ENCODE measurements at regions not wholly inside any gene's neighbourhood (a gene's known extent, or its start where the extent isn't known, plus 50 kb on each side); places are given as distances from the start of the nearest gene placed in this dataset.

DNA sequence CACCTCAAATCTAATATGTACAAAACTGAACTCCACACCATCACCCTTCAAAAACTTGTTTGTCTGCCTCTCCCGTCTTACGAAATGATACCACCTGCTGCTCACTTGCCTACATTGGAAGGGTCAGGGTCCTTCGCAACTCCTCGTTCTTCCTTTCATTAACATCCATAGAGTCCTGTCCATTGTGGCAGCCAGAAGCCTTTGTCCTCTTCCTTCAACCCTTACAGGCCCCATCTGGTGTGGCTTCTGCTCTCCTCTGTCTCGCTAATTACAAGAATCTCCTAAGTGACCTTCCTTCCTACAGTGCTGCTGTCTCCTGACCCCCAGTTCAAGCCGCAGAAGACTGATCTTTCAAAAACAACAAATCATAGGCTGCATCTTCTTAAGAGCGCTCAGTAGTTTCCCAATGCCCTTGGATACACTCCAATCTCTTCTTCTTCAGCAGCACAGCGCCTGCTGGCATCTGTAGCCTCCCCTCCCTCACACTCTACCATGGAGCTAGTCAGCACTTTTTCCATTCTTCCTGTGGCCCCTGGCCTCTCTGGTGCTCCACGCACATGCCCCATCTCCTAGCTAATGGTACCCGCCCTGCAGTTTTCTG lies 382.7 kb downstream of the LIG4 start:
- DNase-seq: no peak
- no peak for TF ChIP-seq POLR2A (IDR thresholded peaks at IDR 0.05)
- TF ChIP-seq, protein P1, sequence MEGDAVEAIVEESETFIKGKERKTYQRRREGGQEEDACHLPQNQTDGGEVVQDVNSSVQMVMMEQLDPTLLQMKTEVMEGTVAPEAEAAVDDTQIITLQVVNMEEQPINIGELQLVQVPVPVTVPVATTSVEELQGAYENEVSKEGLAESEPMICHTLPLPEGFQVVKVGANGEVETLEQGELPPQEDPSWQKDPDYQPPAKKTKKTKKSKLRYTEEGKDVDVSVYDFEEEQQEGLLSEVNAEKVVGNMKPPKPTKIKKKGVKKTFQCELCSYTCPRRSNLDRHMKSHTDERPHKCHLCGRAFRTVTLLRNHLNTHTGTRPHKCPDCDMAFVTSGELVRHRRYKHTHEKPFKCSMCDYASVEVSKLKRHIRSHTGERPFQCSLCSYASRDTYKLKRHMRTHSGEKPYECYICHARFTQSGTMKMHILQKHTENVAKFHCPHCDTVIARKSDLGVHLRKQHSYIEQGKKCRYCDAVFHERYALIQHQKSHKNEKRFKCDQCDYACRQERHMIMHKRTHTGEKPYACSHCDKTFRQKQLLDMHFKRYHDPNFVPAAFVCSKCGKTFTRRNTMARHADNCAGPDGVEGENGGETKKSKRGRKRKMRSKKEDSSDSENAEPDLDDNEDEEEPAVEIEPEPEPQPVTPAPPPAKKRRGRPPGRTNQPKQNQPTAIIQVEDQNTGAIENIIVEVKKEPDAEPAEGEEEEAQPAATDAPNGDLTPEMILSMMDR (IDR thresholded peaks at IDR 0.05): no peak
- no peak for ATAC-seq
- Histone ChIP-seq H3K27me3 (no peaks in the 10 kb centered on the region), H3K4me3 (no peak overlapping the region), H3K9me3 (no peaks in the 10 kb centered on the region), H3K4me1 (no peaks in the 10 kb centered on the region), H3K27ac (no peak overlapping the region), H3K36me3 (no peaks in the 10 kb centered on the region)
- WGBS, 4 donors: 79 to 84% (median 83%) methylated on average over 10 of the region's 10 CpGs
- intact Hi-C loops (cut with DNase I): no loop called here

DNA sequence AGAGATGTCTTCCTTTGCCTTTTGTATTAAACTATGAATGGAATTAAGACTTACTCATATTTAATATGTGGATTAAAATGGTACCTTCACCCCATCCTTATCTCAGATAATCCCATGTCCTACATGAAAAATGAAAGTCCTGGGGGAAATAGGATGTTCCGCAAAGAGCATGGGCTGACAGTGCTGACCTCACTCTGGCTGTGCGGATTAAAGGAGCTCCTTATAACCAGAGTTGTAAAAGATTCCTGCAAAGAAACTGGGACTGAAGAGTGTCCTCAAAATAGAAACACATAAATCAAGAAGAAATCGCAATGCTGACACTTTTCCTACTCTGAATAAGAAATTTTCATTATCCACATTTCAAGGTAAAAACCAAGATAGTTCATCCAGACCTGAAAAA lies 384.5 kb downstream of the LIG4 start:
- H3K36me3 ChIP-seq: no peaks in the 10 kb centered on the region
- DNase-seq: no peak
- no peak for ATAC-seq
- no peaks in the 10 kb centered on the region for H3K27me3 ChIP-seq
- no peak overlapping the region for H3K4me3 ChIP-seq
- H3K9me3 ChIP-seq: no peaks in the 10 kb centered on the region
- no peaks in the 10 kb centered on the region for H3K4me1 ChIP-seq
- 85 to 92% (median 90%) methylated on average over 3 of the region's 3 CpGs for WGBS, 4 donors
- intact Hi-C loops (cut with DNase I): no loop called here
- TF ChIP-seq POLR2A (IDR thresholded peaks at IDR 0.05): no peak
- TF ChIP-seq, protein P1 (IDR thresholded peaks at IDR 0.05): no peak
- no peak overlapping the region for H3K27ac ChIP-seq

- no peak overlapping the region for H3K4me3 ChIP-seq
- H3K4me1 ChIP-seq: no peaks in the 10 kb centered on the region
- no peak overlapping the region for H3K27ac ChIP-seq
- H3K9me3 ChIP-seq: no peaks in the 10 kb centered on the region
- ATAC-seq (no peak), DNase-seq (no peak)
- H3K36me3 ChIP-seq: no peaks in the 10 kb centered on the region
- 72 to 79% (median 75%) methylated on average over 11 of the region's 11 CpGs for WGBS, 4 donors
- no peaks in the 10 kb centered on the region for H3K27me3 ChIP-seq
- intact Hi-C loops (cut with DNase I): no loop called here
- TF ChIP-seq POLR2A (IDR thresholded peaks at IDR 0.05): no peak
- TF ChIP-seq, protein P1 (IDR thresholded peaks at IDR 0.05): no peak
Observed at GRCh38 chr13:107827840-107828549, 387.3 kb downstream of the LIG4 start.

DNA sequence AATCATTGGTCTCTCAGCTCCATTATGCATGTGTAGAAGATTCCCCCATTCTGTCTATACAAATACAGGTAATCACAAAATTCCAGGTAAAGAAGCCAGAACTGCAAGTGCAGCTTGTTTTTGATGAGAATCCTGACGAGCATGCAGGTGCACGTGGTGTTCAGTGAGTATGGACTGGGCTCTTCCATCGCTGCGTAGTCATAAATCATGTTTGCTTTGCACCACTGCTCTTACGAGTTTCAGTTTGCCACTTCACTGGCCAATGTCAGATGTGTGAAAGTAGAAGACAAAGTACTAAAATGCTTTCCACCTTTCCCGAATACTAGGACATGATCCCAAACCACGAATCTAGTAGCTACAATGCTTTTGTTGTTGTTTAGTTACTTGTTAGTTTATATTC lies 390.7 kb downstream of the LIG4 start:
- no peaks in the 10 kb centered on the region for H3K9me3 ChIP-seq
- ATAC-seq: no peak
- WGBS, 4 donors: 82 to 91% (median 88%) methylated on average over 7 of the region's 7 CpGs
- TF ChIP-seq POLR2A (IDR thresholded peaks at IDR 0.05): no peak
- TF ChIP-seq, protein P1 (IDR thresholded peaks at IDR 0.05): no peak
- intact Hi-C loops (cut with DNase I): no loop called here
- no peaks in the 10 kb centered on the region for H3K27me3 ChIP-seq
- no peak overlapping the region for H3K4me3 ChIP-seq
- no peaks in the 10 kb centered on the region for H3K4me1 ChIP-seq
- no peaks in the 10 kb centered on the region for H3K36me3 ChIP-seq
- no peak overlapping the region for H3K27ac ChIP-seq
- no peak for DNase-seq
